ENCODE measurements at regions not wholly inside any gene's neighbourhood (a gene's known extent, or its start where the extent isn't known, plus 50 kb on each side); places are given as distances from the start of the nearest gene placed in this dataset.

GRCh38 chr3:14266361-14266760 is 87.7 kb downstream of the LSM3 start:
- ATAC-seq (ENCODE audit: low read depth): peak; percentile 77
- Histone ChIP-seq H4K5ac (ENCODE audit: low read depth, low read length) (no peak overlapping the region), H3K56ac (ENCODE audit: extremely low read depth, insufficient read depth, low read length) (no peak overlapping the region), H3K18ac (ENCODE audit: low read depth, low read length) (no peak overlapping the region), H2AFZ (replicated peaks; ENCODE audit: low read length, poor library complexity) (peak overlapping the region; percentile 29), H4K20me1 (ENCODE audit: insufficient read depth, low read length) (no peaks in the 10 kb centered on the region), H3K27me3 (ENCODE audit: control insufficient read depth, insufficient read depth, low read length) (peaks cover 2% of the 10 kb centered on the region; the same call in 1 of the 2 replicates), H2AK5ac (ENCODE audit: low read depth, low read length) (no peak overlapping the region), H2AK9ac (replicated peaks; ENCODE audit: low read depth, low read length, poor library complexity) (peak overlapping the region; percentile 55), H2BK5ac (ENCODE audit: low read depth, low read length, poor library complexity, severe bottlenecking) (no peak overlapping the region), H3K14ac (replicated peaks; ENCODE audit: low read depth, low read length) (peak overlapping the region; percentile 16; the same call in 1 of the 2 replicates), H3K4ac (ENCODE audit: low read depth, low read length) (no peak overlapping the region), H2BK120ac (ENCODE audit: low read depth, low read length) (peak overlapping the region; percentile 50; the same call in 1 of the 2 replicates), H3K23ac (ENCODE audit: low read depth, low read length) (no peak overlapping the region), H4K8ac (ENCODE audit: low read depth in 2 of 2, low read length in 2 of 2) (no peak overlapping the region), H3K9me1 (ENCODE audit: insufficient read depth, low read length) (peaks cover 4% of the 10 kb centered on the region), H2BK20ac (ENCODE audit: low read depth, low read length) (no peak overlapping the region), H3K4me1 (ENCODE audit: control insufficient read depth, insufficient read depth, low read length) (peaks cover 22% of the 10 kb centered on the region), H3K9ac (ENCODE audit: low read depth, low read length) (no peak overlapping the region), H2BK15ac (ENCODE audit: low read depth, low read length) (no peak overlapping the region; the same call in 2 of the 3 replicates), H3K27ac (ENCODE audit: insufficient read depth, low read length) (no peak overlapping the region), H3K36me3 (ENCODE audit: control insufficient read depth, insufficient read depth, low read length) (no peaks in the 10 kb centered on the region), H3K4me2 (ENCODE audit: low read depth, low read length) (peak overlapping the region; percentile 5; the same call in 1 of the 2 replicates), H3K79me1 (ENCODE audit: low read depth in 1 of 2, low read length in 2 of 2) (no peaks in the 10 kb centered on the region), H3K4me3 (ENCODE audit: insufficient read depth, low read depth, low read length) (no peak overlapping the region), H4K91ac (ENCODE audit: insufficient read depth, low read depth, low read length) (no peak overlapping the region), H3K9me3 (ENCODE audit: control insufficient read depth, insufficient read depth, low read length) (peaks cover 3% of the 10 kb centered on the region; the same call in 1 of the 2 replicates)
- in situ Hi-C loops (cut with MboI; ENCODE audit: low sequenced_read_pairs) (no loop called here), dilution Hi-C loops (cut with HindIII; ENCODE audit: low sequenced_read_pairs, unreplicated experiment) (no loop called here), intact Hi-C loops (cut with micrococcal nuclease) (no loop called here)
- no TSS peak for BruUV-seq (replicated peaks)
- POLR2A ChIA-PET (ENCODE audit: unreplicated experiment): no interaction called here
- CTCF ChIA-PET: no interaction called here
- peak; percentile 91 for TF ChIP-seq MXI1 (IDR thresholded peaks at IDR 0.05; ENCODE audit: borderline replicate concordance, low read depth, low read length)
- peak; percentile 61 for TF ChIP-seq FOS (IDR thresholded peaks at IDR 0.05; ENCODE audit: low read depth, low read length)
- TF ChIP-seq USF2 (IDR thresholded peaks at IDR 0.05; ENCODE audit: low read depth, low read length): peak; percentile 69
- no peak for TF ChIP-seq RAD21 (IDR thresholded peaks at IDR 0.05; ENCODE audit: low read length)
- peak; percentile 75 for TF ChIP-seq BHLHE40 (IDR thresholded peaks at IDR 0.05; ENCODE audit: low read depth, low read length)
- no peak for TF ChIP-seq POLR2A (IDR thresholded peaks at IDR 0.05; ENCODE audit: low read depth, low read length)
- TF ChIP-seq MAZ (IDR thresholded peaks at IDR 0.05; ENCODE audit: borderline replicate concordance, low read depth, low read length): peak; percentile 21; the same call in 1 of the 2 replicates
- peak; percentile 96 for DNase-seq
- WGBS, 2 experiments (ENCODE audit: extremely low coverage in 2 of 2, insufficient read length in 1 of 2): no CpG with 5 or more reads among the region's 12 CpGs
